NCI-H1694 (cell line): ENCODE measurements at regions not wholly inside any gene's neighbourhood (a gene's known extent, or its start where the extent isn't known, plus 50 kb on each side); places are given as distances from the start of the nearest gene placed in this dataset.
A peak's percentile ranks its signal among the peaks of the same experiment; 100 is the strongest.
"Not testable (repeated sequence)": the region's sequence is repeated elsewhere in the genome, so short reads cannot be mapped to it uniquely, and the experiment has no call there.

Source experiments
- DNase-seq: peaks from one replicate; lab custom pipeline; 2025; lab: John Stamatoyannopoulos, UW

- DNase-seq: no peak
These were observed 131.3 kb upstream of the GMDS start for GRCh38 chr6:2376429-2377355.

- no peak for DNase-seq
These were observed 130.0 kb upstream of the GMDS start for GRCh38 chr6:2375443-2375842.

GRCh38 chr6:2369606-2370005 lies 124.2 kb upstream of the GMDS start:
- DNase-seq: no peak

- DNase-seq: no peak
These were observed 117.8 kb upstream of the GMDS start for GRCh38 chr6:2363211-2363610.

- DNase-seq: no peak
These were observed 115.8 kb upstream of the GMDS start for GRCh38 chr6:2361195-2361594.

GRCh38 chr6:2360716-2361115 lies 115.3 kb upstream of the GMDS start:
- DNase-seq: no peak

GRCh38 chr6:2360126-2360525 lies 114.7 kb upstream of the GMDS start:
- no peak for DNase-seq

GRCh38 chr6:2355150-2355549 lies 109.7 kb upstream of the GMDS start:
- no peak for DNase-seq

- DNase-seq: no peak
These were observed 108.7 kb upstream of the GMDS start for GRCh38 chr6:2354138-2354491.

- DNase-seq: peak; percentile 63
These were observed 108.2 kb upstream of the GMDS start for GRCh38 chr6:2353412-2354137.

GRCh38 chr6:2351807-2352431 lies 106.5 kb upstream of the GMDS start:
- no peak for DNase-seq

- DNase-seq: no peak
These were observed 105.7 kb upstream of the GMDS start for GRCh38 chr6:2351090-2351489.

- DNase-seq: no peak
These were observed 100.7 kb upstream of the GMDS start for GRCh38 chr6:2346078-2346477.

- no peak for DNase-seq
These were observed 99.0 kb upstream of the GMDS start for GRCh38 chr6:2344319-2344905.

- DNase-seq: no peak
These were observed 82.2 kb upstream of the GMDS start for GRCh38 chr6:2327591-2327990.

GRCh38 chr6:2324166-2324953 lies 79.0 kb upstream of the GMDS start:
- DNase-seq: no peak

GRCh38 chr6:2317498-2317897 lies 72.1 kb upstream of the GMDS start:
- not testable (repeated sequence) for DNase-seq

GRCh38 chr6:2314641-2315040 lies 69.2 kb upstream of the GMDS start:
- no peak for DNase-seq

- DNase-seq: no peak
These were observed 64.6 kb upstream of the GMDS start for GRCh38 chr6:2310042-2310441.

- DNase-seq: no peak
These were observed 63.7 kb upstream of the GMDS start for GRCh38 chr6:2309122-2309521.

- DNase-seq: no peak
These were observed 62.4 kb upstream of the GMDS start for GRCh38 chr6:2307799-2308198.

GRCh38 chr6:2305951-2306350 lies 60.5 kb upstream of the GMDS start:
- DNase-seq: no peak
